ENCODE measurements at regions not wholly inside any gene's neighbourhood (a gene's known extent, or its start where the extent isn't known, plus 50 kb on each side); places are given as distances from the start of the nearest gene placed in this dataset.

DNA sequence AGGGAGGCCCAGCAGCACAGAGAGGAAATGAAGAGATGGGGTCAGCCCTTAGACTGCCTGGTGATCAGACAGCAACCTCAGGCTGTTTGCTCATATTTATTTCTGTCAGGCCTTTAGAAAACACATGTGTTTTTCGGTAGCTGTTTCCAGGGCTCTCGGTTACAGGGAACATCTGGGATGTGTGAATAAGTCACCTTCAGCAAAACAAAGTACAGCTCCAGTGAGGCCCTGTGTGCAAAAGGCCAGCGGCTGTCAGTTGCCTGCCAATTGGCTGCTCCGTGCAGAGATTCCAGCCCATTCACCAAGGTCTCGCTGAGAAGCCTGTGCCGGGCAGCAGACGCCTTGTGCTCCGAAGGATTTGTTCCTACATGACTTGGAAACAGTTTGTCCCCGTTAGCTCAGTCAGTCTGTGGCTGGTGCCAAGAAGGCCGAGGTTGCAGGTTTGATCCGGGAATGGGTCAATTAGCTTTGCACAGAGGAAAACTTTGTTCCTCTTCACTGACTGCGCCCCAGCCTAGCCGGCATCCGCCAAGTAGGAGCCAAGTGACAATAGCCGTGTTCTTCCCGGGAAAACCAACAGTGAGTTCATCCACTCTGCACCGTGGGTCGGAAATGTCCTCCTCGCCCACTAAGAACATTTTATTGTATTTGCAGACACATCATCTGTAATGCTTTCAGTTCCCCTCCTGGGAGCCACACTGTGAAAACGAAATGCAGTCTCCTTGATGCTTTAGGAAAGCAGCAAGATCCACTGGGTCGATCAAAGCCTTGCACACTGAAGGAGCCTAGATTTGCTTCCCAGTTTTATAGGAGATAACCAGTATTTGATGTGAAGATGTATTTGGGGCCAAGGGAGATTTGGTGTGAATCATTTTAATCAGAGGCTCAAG, 315.4 kb upstream of the CDYL start:
- intact Hi-C loops (cut with DNase I), result no loop called here
- DNase-seq, result peak; percentile 25 to 89 (median 64)

DNA sequence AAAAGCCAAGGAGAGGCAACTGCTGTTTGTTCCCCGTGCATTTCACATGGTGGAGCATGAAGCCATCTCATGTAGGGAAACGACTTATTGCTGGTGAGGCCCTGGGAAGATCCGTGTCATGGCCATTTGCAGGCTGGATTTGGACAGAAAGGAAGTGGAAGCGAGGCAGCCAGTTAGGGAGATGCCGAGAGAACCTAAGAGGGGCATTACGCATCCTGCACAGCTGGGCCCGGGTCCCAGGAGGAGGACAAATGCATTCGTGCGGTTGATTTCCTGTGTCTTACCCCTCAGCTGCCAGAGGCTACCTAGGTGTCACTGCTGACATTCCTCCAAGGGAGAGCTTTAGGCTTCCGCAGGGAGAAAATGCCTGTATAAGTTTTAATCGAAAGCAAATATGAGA, 316.2 kb upstream of the CDYL start:
- intact Hi-C loops (cut with DNase I), result no loop called here

DNA sequence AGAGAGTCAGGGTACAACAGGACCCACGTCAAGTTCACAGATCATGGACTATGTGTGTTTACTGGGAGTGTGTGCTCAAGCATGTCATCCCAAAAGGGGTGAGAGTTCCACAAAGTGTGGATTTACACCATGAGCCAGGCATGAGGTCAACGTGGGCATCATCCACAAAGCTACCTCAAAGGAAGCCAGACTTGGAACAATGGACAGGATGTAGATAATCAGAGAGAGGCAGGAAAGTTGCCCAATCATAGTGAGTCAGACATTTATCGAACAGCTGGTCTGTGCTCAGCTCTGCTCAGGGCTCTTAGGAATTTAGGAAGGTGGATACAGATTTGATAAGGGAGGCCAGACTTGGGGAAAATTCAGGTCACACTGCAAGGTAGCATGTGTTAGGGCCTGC, 317.2 kb upstream of the CDYL start:
- intact Hi-C loops (cut with DNase I), result no loop called here
- DNase-seq, result no peak

More for the DNA sequence above, 316.2 kb upstream of the CDYL start:
- no peak for DNase-seq

DNA sequence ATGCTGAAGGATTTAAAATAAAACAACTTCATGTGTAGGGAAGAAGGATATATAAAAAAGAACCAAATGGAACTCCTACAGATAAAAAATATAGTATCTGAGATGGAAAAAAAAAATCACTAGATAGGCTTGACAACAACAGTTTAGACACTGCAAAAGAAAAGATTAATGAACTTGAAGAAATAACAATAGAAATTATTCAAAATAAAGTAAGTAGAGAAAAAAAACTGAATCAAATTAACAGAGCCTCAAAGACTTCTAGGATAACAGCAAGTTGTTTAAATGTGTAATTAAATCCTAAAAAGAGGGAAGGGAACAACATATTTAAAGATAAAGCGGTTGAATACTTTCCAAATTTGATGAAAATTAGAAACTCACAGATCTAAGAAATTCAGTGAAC, 316.3 kb upstream of the ECI2 start:
- intact Hi-C loops (cut with DNase I), result no loop called here
- DNase-seq, result no peak

DNA sequence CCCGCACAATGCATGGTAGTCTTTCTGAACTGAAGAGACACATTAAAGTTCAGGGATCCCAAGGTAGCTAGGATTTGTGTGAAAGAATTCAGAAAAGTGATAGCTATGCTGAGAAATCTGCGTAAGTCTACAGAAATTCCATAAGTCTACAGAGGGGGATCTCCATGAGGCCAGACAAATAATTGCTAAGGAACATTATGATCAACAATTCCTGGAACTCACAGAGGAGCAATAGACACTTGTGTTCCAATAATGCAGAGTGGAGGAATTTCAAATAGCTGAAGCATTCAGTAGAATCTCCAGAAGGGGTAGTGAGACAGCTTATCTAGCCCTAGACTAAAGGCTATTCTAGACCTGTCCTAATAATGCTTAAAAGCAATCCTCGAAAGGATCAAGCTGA, 315.7 kb upstream of the ECI2 start:
- no peak for DNase-seq
- intact Hi-C loops (cut with DNase I), result no loop called here

DNA sequence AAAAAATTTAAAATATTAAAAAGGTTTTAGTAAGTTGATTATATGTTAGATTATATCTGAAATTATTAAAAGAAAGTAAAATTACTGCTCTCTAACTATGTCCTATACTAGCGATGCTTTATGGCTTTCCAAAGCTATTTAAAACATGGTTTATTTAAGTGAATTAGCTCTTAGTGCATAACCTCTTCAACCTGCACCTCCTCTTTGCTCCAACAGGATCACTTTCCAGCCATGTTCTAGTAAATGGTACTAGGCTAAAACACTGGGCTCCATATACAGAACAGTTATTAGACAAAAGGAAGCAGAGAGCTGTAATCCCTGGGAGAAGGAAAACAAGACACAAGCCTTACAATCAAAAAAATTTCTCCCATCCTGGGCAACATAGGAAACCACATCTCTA, 314.9 kb upstream of the ECI2 start:
- intact Hi-C loops (cut with DNase I), result no loop called here
- DNase-seq, result no peak

DNA sequence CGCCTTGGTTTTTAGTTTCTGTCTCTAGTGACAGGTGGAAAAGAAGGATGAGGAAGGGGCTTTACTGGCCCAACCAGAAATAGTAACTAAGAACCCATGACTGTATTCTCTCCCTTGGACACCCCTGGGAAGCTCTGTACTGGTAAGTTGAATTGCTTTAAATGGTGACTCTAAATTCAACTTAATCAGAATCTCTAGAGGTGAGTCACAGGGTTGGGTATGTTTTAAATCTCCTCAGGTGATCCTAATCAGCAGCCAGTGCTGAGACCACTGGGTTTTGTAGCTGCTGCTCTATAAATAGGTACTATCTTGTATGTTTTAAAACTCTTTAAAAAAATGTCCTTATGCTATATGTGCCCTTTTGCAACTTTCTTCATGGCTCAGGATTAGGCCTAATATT, 314.0 kb upstream of the ECI2 start:
- DNase-seq, result no peak
- intact Hi-C loops (cut with DNase I), result no loop called here

DNA sequence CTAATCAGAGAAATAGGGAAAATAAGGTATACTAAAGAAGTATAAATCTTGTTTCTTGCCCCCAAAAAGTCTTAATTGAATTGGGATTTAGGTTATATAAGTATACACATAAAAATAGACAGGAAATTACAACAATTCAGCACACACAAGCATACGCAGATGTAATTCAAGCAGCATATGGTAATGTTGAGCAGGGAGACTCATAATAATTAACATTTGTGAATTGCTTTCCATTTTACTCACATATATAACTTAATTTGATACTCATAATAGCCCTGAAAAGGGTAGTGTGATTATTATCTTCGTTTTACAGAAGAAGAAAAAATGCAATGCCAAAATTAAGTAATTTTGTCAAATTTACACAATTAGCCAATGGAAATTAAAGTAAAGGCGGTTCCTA, 313.5 kb upstream of the ECI2 start:
- no peak for DNase-seq
- intact Hi-C loops (cut with DNase I), result no loop called here

DNA sequence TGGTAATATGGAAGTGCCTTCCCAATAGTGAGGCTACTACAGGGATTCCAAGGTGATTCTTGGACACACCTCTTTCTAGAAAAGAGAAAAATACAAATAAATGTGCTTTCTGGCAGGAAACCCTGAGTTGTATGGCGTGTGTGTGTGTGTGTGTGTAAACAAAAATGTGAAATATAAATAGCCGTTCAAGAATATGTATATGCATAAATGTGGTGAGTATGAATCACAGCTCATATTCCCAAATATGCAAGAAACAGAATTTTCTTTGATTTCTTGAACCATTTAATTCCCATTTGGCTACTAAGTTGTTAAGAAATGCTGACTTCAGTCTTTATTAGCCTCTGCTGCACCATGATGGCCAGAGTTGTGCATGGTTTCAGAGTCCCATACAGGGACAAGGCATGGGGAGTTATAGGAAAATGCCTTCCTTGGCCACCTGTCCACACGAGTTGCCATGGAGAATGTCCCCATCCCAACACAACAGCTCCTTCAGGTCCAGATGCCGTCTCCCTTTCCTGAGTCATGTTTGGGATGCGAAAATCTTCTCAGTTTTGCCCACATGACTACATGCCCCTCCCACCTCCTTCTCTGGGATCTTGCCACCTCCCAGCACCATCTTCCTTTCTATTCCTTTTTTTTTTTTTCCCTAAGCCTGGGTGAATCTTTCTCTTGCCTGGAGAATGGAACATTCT, 312.4 kb upstream of the ECI2 start:
- DNase-seq, result no peak
- intact Hi-C loops (cut with DNase I), result no loop called here

DNA sequence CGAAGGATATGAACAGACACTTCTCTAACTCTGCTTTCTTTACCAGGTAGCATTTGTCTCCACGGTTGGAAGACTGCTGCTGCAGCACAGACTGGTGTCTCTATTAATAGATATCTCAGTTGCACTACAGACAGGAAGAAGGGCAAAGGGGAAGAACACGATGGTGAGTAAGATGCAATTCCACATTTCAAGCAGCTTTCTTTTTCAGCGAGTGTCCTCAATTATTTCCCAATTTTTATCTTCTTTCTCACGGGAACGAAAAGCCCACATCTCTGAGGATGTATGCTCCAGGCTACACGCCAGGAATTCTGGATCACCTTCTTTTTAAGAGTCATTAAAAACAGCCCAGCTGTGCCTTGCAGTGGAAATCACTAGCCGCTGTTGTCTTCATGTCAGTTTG, 311.6 kb upstream of the ECI2 start:
- intact Hi-C loops (cut with DNase I), result no loop called here
- DNase-seq, result no peak

DNA sequence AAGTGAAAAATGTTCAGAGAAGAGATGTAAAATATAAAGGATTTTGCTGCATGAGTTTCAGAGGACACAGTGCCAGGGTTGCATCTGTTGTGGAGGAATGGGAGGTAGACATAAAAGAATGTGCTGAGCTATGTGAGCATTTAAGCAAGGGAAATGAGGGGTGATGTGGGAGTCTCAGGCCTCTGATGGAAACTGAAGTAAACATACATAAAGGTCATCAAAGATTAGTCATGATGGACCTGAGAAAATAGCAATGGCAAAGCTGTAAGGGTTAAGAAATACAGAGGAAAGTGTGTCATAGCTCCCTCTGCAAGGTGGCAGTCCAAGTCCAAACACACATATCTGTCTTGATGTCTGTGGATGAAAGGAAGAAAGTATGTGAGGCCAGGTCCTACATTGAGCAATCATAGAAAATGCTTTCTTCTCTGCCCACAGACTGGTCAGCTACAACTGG, 306.6 kb upstream of the ECI2 start:
- DNase-seq, result no peak
- intact Hi-C loops (cut with DNase I), result no loop called here

DNA sequence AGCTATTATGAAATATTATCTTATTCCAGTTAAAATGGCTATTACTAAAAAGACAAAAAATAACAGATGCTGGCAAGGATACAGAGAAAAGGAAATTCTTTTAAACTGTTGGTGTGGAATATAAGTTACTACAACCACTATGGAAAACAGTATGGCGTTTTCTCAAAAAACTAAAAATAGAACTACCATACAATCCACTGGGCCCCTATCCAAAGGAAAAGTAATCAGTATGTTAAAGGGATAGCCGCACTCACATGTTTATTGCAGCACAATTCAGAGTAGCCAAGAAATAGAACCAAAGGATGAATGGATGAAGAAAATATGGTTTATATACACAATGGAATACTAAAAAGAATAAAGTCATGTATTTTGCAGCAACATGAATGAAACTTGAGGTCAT, 303.8 kb upstream of the ECI2 start:
- DNase-seq, result no peak
- intact Hi-C loops (cut with DNase I), result no loop called here

DNA sequence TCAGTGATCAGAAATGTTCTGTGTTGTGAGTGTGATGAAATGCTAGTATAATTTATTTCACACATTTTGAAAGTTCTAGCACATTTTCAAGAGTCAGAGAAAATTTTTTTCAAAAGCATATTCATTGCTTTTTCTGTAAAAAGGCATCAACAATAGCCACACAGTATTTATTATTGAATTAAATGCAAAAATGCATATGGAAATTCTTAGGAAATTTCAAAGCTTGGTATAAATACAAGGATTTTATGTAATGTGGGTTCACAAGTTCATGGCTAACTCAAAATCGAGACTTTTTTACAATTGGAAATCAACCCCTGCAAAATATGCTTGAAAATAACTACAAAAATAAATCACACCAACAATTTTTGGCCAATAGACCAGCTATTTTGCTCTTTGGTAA, 302.0 kb upstream of the ECI2 start:
- intact Hi-C loops (cut with DNase I), result no loop called here

DNA sequence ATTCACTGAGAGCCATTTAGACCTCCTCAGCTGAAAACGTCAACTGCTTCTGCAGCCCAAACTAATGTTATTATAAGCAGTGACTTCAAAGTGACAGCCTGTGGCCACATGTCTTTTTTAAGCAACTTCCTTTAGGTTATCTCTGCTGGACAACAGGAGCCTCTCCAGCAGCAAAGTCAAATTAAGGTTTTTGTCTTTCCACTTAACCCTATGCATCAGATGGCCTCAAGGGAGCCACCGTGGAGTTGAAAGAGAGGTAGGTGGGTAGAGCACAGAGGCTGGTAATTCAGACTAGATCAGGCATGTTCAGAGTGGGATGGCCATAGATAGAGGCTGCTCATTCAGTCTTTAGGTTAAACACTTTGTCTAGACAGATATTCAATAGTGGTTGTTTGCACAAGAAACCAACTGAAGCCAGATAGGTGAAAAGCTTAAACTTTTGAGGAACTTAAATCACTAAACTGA, 300.6 kb upstream of the ECI2 start:
- DNase-seq, result no peak
- intact Hi-C loops (cut with DNase I), result no loop called here

More for the DNA sequence above, 302.0 kb upstream of the ECI2 start:
- DNase-seq, result no peak

DNA sequence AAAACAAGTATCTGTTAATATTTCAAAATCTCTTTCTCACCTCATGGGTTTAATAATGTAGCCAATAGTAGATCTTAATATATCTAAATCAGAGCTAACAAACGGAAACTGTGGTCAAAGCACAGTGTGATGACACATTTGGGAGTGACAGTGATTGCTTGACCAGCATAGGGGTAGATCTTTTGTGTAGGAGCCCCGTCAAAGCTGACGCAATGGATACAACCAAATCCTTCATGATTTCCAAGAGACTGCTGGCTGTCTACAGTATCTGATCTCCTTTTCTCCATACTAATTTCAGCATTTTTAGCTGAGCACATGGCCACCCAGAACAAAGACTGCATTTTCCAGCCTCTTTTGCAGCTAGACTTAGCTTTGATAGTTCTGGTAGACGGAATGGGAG, 299.3 kb upstream of the ECI2 start:
- intact Hi-C loops (cut with DNase I), result no loop called here
- DNase-seq, result no peak

DNA sequence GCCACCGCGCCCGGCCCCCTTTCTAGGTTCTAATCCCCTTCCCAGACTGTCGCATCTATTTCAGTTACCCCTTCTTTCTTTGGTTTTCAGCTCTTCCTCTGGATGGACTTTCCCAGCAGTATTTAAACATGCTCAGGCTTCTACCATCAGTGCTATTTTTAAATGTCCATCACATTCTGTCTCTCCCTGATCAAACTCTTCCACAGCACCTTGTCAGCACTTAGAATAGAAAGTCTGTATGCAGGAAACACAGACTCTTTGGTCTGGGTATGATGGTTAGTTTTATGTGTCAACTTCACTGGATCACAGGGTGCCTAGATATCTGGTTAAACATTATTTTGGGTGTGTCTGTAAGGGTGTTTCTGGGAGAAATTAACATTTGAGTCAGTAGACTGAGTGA, 297.8 kb upstream of the ECI2 start:
- intact Hi-C loops (cut with DNase I), result no loop called here
- DNase-seq, result no peak

DNA sequence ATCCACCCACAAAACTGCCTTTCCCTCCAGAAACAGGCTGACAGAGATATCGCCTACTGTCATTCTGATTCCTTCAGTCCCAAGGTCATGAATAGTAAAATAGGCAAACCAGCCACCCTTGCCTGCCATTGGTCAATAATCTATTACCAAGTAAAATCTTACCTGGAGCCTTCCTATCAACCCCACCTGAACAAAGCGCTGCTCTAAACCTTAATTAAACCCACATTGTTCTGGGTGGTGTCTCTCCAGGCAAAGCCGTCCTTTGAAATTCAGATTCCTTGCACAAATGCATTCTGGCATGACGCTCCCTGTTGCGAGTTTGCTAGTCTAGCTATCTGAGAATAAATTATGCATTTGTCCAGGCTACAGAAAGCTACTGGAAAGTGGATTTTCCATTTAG, 291.6 kb upstream of the ECI2 start:
- intact Hi-C loops (cut with DNase I), result no loop called here
- DNase-seq, result no peak

DNA sequence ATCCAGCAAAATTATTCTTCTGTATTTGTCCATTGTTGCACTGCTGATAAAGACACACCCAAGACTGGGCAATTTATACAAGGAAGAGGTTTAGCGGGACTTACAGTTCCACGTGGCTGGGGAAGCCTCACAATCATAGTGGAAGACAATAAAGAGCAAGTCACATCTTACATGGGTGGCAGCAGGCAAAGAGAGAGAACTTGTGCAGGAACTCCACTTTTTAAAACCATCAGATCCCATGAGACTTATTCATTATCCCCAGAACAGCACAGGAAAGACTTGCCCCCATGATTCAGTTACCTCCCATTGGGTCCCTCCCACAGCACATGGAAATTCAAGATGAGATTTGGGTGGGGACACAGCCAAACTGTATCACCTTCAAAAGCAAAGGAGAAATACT, 286.5 kb upstream of the ECI2 start:
- intact Hi-C loops (cut with DNase I), result no loop called here
- no peak for DNase-seq

DNA sequence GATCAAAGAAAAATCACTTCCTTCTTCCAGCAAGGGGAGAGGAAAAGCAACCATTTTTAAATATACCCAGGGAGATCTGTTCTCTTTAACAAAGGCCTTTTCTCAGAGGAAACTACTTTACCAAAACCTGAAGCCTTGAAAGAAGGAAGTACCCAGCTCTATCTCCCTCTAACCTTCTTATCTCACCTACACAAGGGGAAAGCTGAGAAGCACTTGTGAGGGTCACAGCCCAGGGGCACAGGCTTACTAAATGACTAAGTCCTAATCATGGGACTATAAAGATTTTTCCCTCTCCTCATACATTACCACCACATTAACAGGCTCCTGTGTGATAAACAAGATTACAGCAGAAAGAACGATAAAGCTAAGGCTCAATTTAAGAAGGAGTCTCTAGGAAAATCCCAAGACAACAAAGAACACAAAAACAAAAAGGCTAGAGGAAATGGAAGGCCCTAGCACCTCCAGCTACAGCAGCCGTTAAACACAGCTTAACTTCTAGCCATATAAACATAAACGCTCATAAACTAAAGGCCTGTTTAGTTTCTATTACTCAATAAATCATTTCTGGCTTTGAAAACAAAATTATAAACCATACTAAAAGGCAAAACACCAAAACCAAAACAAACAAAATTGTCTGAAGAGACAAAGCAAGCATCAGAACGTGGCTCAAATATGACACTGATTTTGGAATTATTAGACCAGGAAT, 284.9 kb upstream of the ECI2 start:
- DNase-seq, result no peak
- intact Hi-C loops (cut with DNase I), result no loop called here

DNA sequence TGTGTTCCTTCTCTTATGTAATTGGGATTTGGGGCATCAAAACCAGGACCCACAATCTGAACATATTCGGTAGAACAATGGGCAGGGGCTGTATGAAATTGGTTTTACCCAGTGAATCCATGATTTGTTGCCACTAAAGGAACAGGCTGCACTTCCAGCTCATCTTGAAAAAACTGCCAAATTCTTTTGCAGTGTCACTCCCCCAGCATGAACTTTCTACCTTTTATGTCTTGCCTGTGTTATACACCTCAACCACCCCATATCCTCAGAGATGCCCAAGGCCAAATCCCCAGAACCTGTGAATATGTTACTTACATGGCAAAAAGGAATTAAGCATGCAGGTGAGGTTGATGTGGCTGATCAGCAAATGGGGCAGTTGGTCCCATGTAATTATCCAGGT, 280.2 kb upstream of the ECI2 start:
- intact Hi-C loops (cut with DNase I), result no loop called here
- no peak for DNase-seq
